NCI-H345 treated with DMSO at 0.1 percent for 48 hours (cell line): ENCODE measurements at regions not wholly inside any gene's neighbourhood (a gene's known extent, or its start where the extent isn't known, plus 50 kb on each side); places are given as distances from the start of the nearest gene placed in this dataset.
"Not testable (repeated sequence)": the region's sequence is repeated elsewhere in the genome, so short reads cannot be mapped to it uniquely, and the experiment has no call there.

Source experiments
- DNase-seq: peaks from one replicate; lab custom pipeline; 2025; ENCODE audit not compliant: unreplicated experiment; lab: John Stamatoyannopoulos, UW

GRCh38 chr6:78383968-78384367, 483.4 kb upstream of the IRAK1BP1 start:
- DNase-seq = no peak

GRCh38 chr6:78386854-78387253, 480.5 kb upstream of the IRAK1BP1 start:
- DNase-seq = not testable (repeated sequence)

GRCh38 chr6:78390066-78390465, 477.3 kb upstream of the IRAK1BP1 start:
- no peak for DNase-seq

- DNase-seq = no peak
Measured at GRCh38 chr6:78397499-78397898, 469.9 kb upstream of the IRAK1BP1 start.

- no peak for DNase-seq
Measured at GRCh38 chr6:78398292-78398691, 469.1 kb upstream of the IRAK1BP1 start.

GRCh38 chr6:78400076-78400475, 467.3 kb upstream of the IRAK1BP1 start:
- DNase-seq = no peak

GRCh38 chr6:78427386-78427785, 440.0 kb upstream of the IRAK1BP1 start:
- no peak for DNase-seq

GRCh38 chr6:78430521-78430920, 436.8 kb upstream of the IRAK1BP1 start:
- DNase-seq = no peak

- no peak for DNase-seq
Measured at GRCh38 chr6:78435671-78436070, 431.7 kb upstream of the IRAK1BP1 start.

- no peak for DNase-seq
Measured at GRCh38 chr6:78436335-78436734, 431.0 kb upstream of the IRAK1BP1 start.

GRCh38 chr6:78438135-78438534, 429.2 kb upstream of the IRAK1BP1 start:
- DNase-seq = no peak

GRCh38 chr6:78460711-78461110, 406.6 kb upstream of the IRAK1BP1 start:
- DNase-seq = no peak

- DNase-seq = no peak
Measured at GRCh38 chr6:78462728-78463127, 404.6 kb upstream of the IRAK1BP1 start.

GRCh38 chr6:78465059-78465634, 402.2 kb upstream of the IRAK1BP1 start:
- no peak for DNase-seq

- no peak for DNase-seq
Measured at GRCh38 chr6:78476561-78476960, 390.8 kb upstream of the IRAK1BP1 start.

- DNase-seq = no peak
Measured at GRCh38 chr6:78482801-78483552, 384.4 kb upstream of the IRAK1BP1 start.

- no peak for DNase-seq
Measured at GRCh38 chr6:78483553-78484197, 383.7 kb upstream of the IRAK1BP1 start.

GRCh38 chr6:78484198-78485064, 382.9 kb upstream of the IRAK1BP1 start:
- DNase-seq = no peak

GRCh38 chr6:78487401-78487800, 379.9 kb upstream of the IRAK1BP1 start:
- no peak for DNase-seq

GRCh38 chr6:78489874-78490273, 377.5 kb upstream of the IRAK1BP1 start:
- DNase-seq = no peak

GRCh38 chr6:78492351-78493017, 374.9 kb upstream of the IRAK1BP1 start:
- DNase-seq = no peak
